ENCODE measurements at regions not wholly inside any gene's neighbourhood (a gene's known extent, or its start where the extent isn't known, plus 50 kb on each side); places are given as distances from the start of the nearest gene placed in this dataset.

DNA sequence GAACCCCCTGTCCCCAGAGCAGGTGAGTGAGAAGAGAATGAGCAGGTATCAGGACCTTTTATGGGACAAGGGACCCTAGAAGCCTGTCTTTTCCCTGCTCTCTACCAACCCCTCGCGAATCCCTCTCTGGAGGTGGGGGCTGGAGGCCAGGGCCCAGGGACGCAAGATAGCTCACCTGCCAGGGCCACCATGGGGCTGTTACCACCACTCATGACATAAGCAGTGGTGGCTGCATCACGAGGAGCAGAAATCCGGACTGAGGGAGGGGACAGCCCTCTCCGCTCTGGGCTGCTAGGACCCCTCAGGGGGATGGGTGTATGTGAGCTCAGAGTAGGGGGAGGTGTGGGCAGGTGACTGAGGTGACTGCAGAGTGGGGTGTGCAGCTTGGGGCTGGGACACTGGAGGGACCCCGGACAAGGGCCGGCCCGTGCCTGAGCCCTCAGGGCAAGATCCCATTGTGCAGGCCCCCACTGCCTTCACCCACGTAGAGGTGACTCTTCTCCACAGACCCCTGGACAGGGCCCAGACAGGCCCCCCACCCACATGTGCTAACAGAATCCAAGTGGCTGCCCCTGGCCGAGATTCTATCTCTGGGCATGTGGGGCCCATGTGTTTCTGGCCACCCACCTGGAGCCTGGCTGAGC lies 190.6 kb downstream of the TBC1D2B start:
- TF ChIP-seq POLR2A (IDR thresholded peaks at IDR 0.05; ENCODE audit: low read length): no peak
- no peak for TF ChIP-seq GATA1 (IDR thresholded peaks at IDR 0.05; ENCODE audit: low read depth, low read length)
